GM12892 (cell line): ENCODE measurements at regions not wholly inside any gene's neighbourhood (a gene's known extent, or its start where the extent isn't known, plus 50 kb on each side); places are given as distances from the start of the nearest gene placed in this dataset.

Experiments used
- POLR2A ChIP-seq: IDR thresholded peaks from 2 replicates; pipeline ENCODE4 v1.6.1; 2011; ENCODE audit warnings: low read depth, low read length, control low read depth
- POLR2AphosphoS5 ChIP-seq: IDR thresholded peaks from 2 replicates; pipeline ENCODE4 v1.6.1; 2011; ENCODE audit warnings: low read depth, low read length, control low read depth

DNA sequence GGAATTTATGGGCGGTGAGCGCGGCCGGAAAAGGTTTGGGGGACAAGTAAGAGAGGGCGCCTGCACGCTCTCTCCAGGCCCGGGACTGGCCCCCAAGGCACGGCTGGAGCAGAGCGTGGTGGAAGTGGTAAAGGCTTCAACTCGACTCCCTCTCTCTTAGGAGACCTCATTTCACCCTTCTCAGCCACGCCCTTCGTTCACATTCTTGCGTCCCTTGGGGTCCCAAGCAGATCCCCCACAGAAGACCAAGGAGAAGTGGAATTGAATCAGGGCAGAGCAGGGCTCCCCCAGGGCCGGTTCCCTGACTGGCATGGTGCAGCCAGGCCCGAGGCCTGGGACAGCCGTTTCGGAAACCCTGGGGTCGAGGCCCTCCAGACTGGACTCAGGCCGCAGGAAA is 75.4 kb upstream of the POLG start:
- TF ChIP-seq POLR2AphosphoS5 (no peak), POLR2A (no peak)
